ENCODE measurements at regions not wholly inside any gene's neighbourhood (a gene's known extent, or its start where the extent isn't known, plus 50 kb on each side); places are given as distances from the start of the nearest gene placed in this dataset.

GRCh38 chr13:72379581-72379980 is 347.8 kb downstream of the MZT1 start:
- Histone ChIP-seq H3K9me3 (ENCODE audit: control insufficient read depth in 2 of 2, insufficient read depth in 1 of 2, low read depth in 1 of 2, low read length in 1 of 2) (no peaks in the 10 kb centered on the region), H3K36me3 (ENCODE audit: control insufficient read depth in 2 of 2, insufficient read depth in 2 of 2, low read length in 1 of 2) (no peaks in the 10 kb centered on the region), H3K27me3 (ENCODE audit: control insufficient read depth in 1 of 2, insufficient read depth in 2 of 2, low read length in 2 of 2) (no peaks in the 10 kb centered on the region), H3K4me3 (ENCODE audit: low read depth in 1 of 2, low read length in 2 of 2) (no peak overlapping the region), H3K27ac (ENCODE audit: low read depth in 2 of 2, low read length in 1 of 2) (no peak overlapping the region), H3K4me1 (ENCODE audit: control insufficient read depth in 2 of 2, insufficient read depth in 2 of 2, low read length in 1 of 2) (no peaks in the 10 kb centered on the region)
- WGBS, 2 donors = 88 to 93% methylated on average over 4 of the region's 4 CpGs

DNA sequence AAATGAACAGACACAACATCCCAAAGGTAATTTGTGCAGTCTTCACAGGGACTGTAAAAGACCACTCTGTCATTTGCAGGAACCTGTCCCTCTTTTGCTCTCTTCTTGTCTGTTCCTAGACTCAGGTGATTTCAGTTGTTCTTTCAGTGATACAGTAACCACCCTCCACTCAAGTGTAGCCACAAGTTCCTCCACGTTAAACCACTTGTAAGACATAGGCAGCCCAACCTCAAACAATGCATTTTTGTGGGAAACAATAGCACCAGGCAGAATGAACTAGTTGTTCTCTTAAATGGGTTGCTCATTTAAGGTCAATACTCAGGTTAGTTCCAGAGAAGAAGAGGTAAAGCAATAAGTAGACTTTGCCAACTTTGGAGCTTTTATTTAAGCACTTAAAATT is 359.4 kb downstream of the MZT1 start:
- H3K27ac ChIP-seq (ENCODE audit: low read depth in 2 of 2, low read length in 1 of 2) = no peak overlapping the region
- WGBS, 2 donors = 31 to 36% methylated on average over 1 of the region's 1 CpG
- no peak overlapping the region for H3K4me3 ChIP-seq (ENCODE audit: low read depth in 1 of 2, low read length in 2 of 2)
- H3K9me3 ChIP-seq (ENCODE audit: control insufficient read depth in 2 of 2, insufficient read depth in 1 of 2, low read depth in 1 of 2, low read length in 1 of 2) = no peaks in the 10 kb centered on the region
- no peaks in the 10 kb centered on the region for H3K27me3 ChIP-seq (ENCODE audit: control insufficient read depth in 1 of 2, insufficient read depth in 2 of 2, low read length in 2 of 2)
- no peaks in the 10 kb centered on the region for H3K4me1 ChIP-seq (ENCODE audit: control insufficient read depth in 2 of 2, insufficient read depth in 2 of 2, low read length in 1 of 2)
- H3K36me3 ChIP-seq (ENCODE audit: control insufficient read depth in 2 of 2, insufficient read depth in 2 of 2, low read length in 1 of 2) = no peaks in the 10 kb centered on the region

- Histone ChIP-seq H3K9me3 (ENCODE audit: control insufficient read depth in 2 of 2, insufficient read depth in 1 of 2, low read depth in 1 of 2, low read length in 1 of 2) (no peaks in the 10 kb centered on the region), H3K4me1 (ENCODE audit: control insufficient read depth in 2 of 2, insufficient read depth in 2 of 2, low read length in 1 of 2) (no peaks in the 10 kb centered on the region), H3K27ac (ENCODE audit: low read depth in 2 of 2, low read length in 1 of 2) (no peak overlapping the region), H3K36me3 (ENCODE audit: control insufficient read depth in 2 of 2, insufficient read depth in 2 of 2, low read length in 1 of 2) (no peaks in the 10 kb centered on the region), H3K27me3 (ENCODE audit: control insufficient read depth in 1 of 2, insufficient read depth in 2 of 2, low read length in 2 of 2) (no peaks in the 10 kb centered on the region), H3K4me3 (ENCODE audit: low read depth in 1 of 2, low read length in 2 of 2) (no peak overlapping the region)
- 69 to 71% methylated on average over 5 of the region's 5 CpGs for WGBS, 2 donors
These were observed 380.7 kb downstream of the MZT1 start for GRCh38 chr13:72346716-72347115.

- no peaks in the 10 kb centered on the region for H3K4me1 ChIP-seq (ENCODE audit: control insufficient read depth in 2 of 2, insufficient read depth in 2 of 2, low read length in 1 of 2)
- 95 to 96% methylated on average over 5 of the region's 5 CpGs for WGBS, 2 donors
- H3K27me3 ChIP-seq (ENCODE audit: control insufficient read depth in 1 of 2, insufficient read depth in 2 of 2, low read length in 2 of 2) = no peaks in the 10 kb centered on the region
- H3K4me3 ChIP-seq (ENCODE audit: low read depth in 1 of 2, low read length in 2 of 2) = no peak overlapping the region
- H3K36me3 ChIP-seq (ENCODE audit: control insufficient read depth in 2 of 2, insufficient read depth in 2 of 2, low read length in 1 of 2) = no peaks in the 10 kb centered on the region
- no peak overlapping the region for H3K27ac ChIP-seq (ENCODE audit: low read depth in 2 of 2, low read length in 1 of 2)
- no peaks in the 10 kb centered on the region for H3K9me3 ChIP-seq (ENCODE audit: control insufficient read depth in 2 of 2, insufficient read depth in 1 of 2, low read depth in 1 of 2, low read length in 1 of 2)
These were observed 385.1 kb downstream of the MZT1 start for GRCh38 chr13:72342364-72342763.

GRCh38 chr13:72341904-72342303 is 385.5 kb downstream of the MZT1 start:
- no peaks in the 10 kb centered on the region for H3K27me3 ChIP-seq (ENCODE audit: control insufficient read depth in 1 of 2, insufficient read depth in 2 of 2, low read length in 2 of 2)
- WGBS, 2 donors = 93 to 96% methylated on average over 5 of the region's 5 CpGs
- no peak overlapping the region for H3K27ac ChIP-seq (ENCODE audit: low read depth in 2 of 2, low read length in 1 of 2)
- no peaks in the 10 kb centered on the region for H3K9me3 ChIP-seq (ENCODE audit: control insufficient read depth in 2 of 2, insufficient read depth in 1 of 2, low read depth in 1 of 2, low read length in 1 of 2)
- no peak overlapping the region for H3K4me3 ChIP-seq (ENCODE audit: low read depth in 1 of 2, low read length in 2 of 2)
- H3K36me3 ChIP-seq (ENCODE audit: control insufficient read depth in 2 of 2, insufficient read depth in 2 of 2, low read length in 1 of 2) = no peaks in the 10 kb centered on the region
- H3K4me1 ChIP-seq (ENCODE audit: control insufficient read depth in 2 of 2, insufficient read depth in 2 of 2, low read length in 1 of 2) = no peaks in the 10 kb centered on the region

- no peaks in the 10 kb centered on the region for H3K9me3 ChIP-seq (ENCODE audit: control insufficient read depth in 2 of 2, insufficient read depth in 1 of 2, low read depth in 1 of 2, low read length in 1 of 2)
- no peaks in the 10 kb centered on the region for H3K36me3 ChIP-seq (ENCODE audit: control insufficient read depth in 2 of 2, insufficient read depth in 2 of 2, low read length in 1 of 2)
- 83 to 87% methylated on average over 3 of the region's 3 CpGs for WGBS, 2 donors
- no peaks in the 10 kb centered on the region for H3K27me3 ChIP-seq (ENCODE audit: control insufficient read depth in 1 of 2, insufficient read depth in 2 of 2, low read length in 2 of 2)
- H3K4me3 ChIP-seq (ENCODE audit: low read depth in 1 of 2, low read length in 2 of 2) = no peak overlapping the region
- H3K27ac ChIP-seq (ENCODE audit: low read depth in 2 of 2, low read length in 1 of 2) = no peak overlapping the region
- no peaks in the 10 kb centered on the region for H3K4me1 ChIP-seq (ENCODE audit: control insufficient read depth in 2 of 2, insufficient read depth in 2 of 2, low read length in 1 of 2)
These were observed 409.9 kb downstream of the MZT1 start for GRCh38 chr13:72317346-72318109.

- H3K9me3 ChIP-seq (ENCODE audit: control insufficient read depth in 2 of 2, insufficient read depth in 1 of 2, low read depth in 1 of 2, low read length in 1 of 2) = no peaks in the 10 kb centered on the region
- H3K4me3 ChIP-seq (ENCODE audit: low read depth in 1 of 2, low read length in 2 of 2) = no peak overlapping the region
- H3K36me3 ChIP-seq (ENCODE audit: control insufficient read depth in 2 of 2, insufficient read depth in 2 of 2, low read length in 1 of 2) = no peaks in the 10 kb centered on the region
- 60 to 62% methylated on average over 5 of the region's 5 CpGs for WGBS, 2 donors
- H3K4me1 ChIP-seq (ENCODE audit: control insufficient read depth in 2 of 2, insufficient read depth in 2 of 2, low read length in 1 of 2) = no peaks in the 10 kb centered on the region
- no peak overlapping the region for H3K27ac ChIP-seq (ENCODE audit: low read depth in 2 of 2, low read length in 1 of 2)
- H3K27me3 ChIP-seq (ENCODE audit: control insufficient read depth in 1 of 2, insufficient read depth in 2 of 2, low read length in 2 of 2) = no peaks in the 10 kb centered on the region
These were observed 410.7 kb downstream of the MZT1 start for GRCh38 chr13:72316716-72317115.

DNA sequence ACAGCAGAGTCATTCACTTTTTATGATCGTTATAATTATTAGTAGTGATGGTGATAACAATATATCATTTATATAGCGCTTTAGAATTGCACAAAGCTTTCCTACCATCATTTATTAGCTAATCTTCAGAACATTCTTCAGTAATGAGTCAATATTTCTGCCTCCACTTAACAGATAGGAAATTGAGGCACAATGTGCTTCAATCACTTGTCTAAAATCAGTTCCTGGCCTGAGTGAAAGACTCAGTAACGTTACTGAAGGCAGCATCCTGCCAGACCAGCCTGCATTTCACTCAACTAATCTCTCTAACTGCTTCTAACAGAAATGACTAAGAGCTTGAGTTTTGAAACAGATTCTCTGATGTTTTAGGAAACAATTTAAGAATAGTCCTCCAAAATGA is 412.1 kb downstream of the MZT1 start:
- Histone ChIP-seq H3K36me3 (ENCODE audit: control insufficient read depth in 2 of 2, insufficient read depth in 2 of 2, low read length in 1 of 2) (no peaks in the 10 kb centered on the region), H3K4me1 (ENCODE audit: control insufficient read depth in 2 of 2, insufficient read depth in 2 of 2, low read length in 1 of 2) (no peaks in the 10 kb centered on the region), H3K27me3 (ENCODE audit: control insufficient read depth in 1 of 2, insufficient read depth in 2 of 2, low read length in 2 of 2) (no peaks in the 10 kb centered on the region), H3K9me3 (ENCODE audit: control insufficient read depth in 2 of 2, insufficient read depth in 1 of 2, low read depth in 1 of 2, low read length in 1 of 2) (no peaks in the 10 kb centered on the region), H3K27ac (ENCODE audit: low read depth in 2 of 2, low read length in 1 of 2) (no peak overlapping the region), H3K4me3 (ENCODE audit: low read depth in 1 of 2, low read length in 2 of 2) (no peak overlapping the region)
- 75% methylated on average over 3 of the region's 3 CpGs for WGBS, 2 donors

DNA sequence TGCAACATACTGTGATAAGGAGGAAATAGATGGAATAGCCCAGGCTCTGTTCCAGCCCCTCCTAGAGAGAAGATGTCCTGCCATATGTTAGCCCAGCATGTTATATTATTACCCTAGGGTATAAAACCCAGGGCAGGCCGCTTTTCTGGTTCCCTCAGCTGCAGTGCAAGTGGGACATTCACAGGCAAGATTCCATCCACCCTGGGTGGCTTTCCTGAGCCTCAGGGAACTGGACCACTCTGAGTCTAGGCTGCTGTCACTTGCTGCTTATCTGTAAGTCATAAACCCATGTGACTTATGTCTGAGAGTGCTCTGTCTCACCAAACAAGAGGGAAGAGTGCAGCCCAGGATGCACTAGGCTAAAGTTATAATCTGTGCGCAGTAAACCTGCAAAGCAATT is 413.2 kb downstream of the MZT1 start:
- no peaks in the 10 kb centered on the region for H3K4me1 ChIP-seq (ENCODE audit: control insufficient read depth in 2 of 2, insufficient read depth in 2 of 2, low read length in 1 of 2)
- no peaks in the 10 kb centered on the region for H3K9me3 ChIP-seq (ENCODE audit: control insufficient read depth in 2 of 2, insufficient read depth in 1 of 2, low read depth in 1 of 2, low read length in 1 of 2)
- no peak overlapping the region for H3K27ac ChIP-seq (ENCODE audit: low read depth in 2 of 2, low read length in 1 of 2)
- H3K36me3 ChIP-seq (ENCODE audit: control insufficient read depth in 2 of 2, insufficient read depth in 2 of 2, low read length in 1 of 2) = no peaks in the 10 kb centered on the region
- H3K27me3 ChIP-seq (ENCODE audit: control insufficient read depth in 1 of 2, insufficient read depth in 2 of 2, low read length in 2 of 2) = no peaks in the 10 kb centered on the region
- no peak overlapping the region for H3K4me3 ChIP-seq (ENCODE audit: low read depth in 1 of 2, low read length in 2 of 2)
- 88 to 90% methylated on average over 2 of the region's 2 CpGs for WGBS, 2 donors

- no peaks in the 10 kb centered on the region for H3K4me1 ChIP-seq (ENCODE audit: control insufficient read depth in 2 of 2, insufficient read depth in 2 of 2, low read length in 1 of 2)
- H3K4me3 ChIP-seq (ENCODE audit: low read depth in 1 of 2, low read length in 2 of 2) = no peak overlapping the region
- 90 to 92% methylated on average over 7 of the region's 7 CpGs for WGBS, 2 donors
- H3K36me3 ChIP-seq (ENCODE audit: control insufficient read depth in 2 of 2, insufficient read depth in 2 of 2, low read length in 1 of 2) = no peaks in the 10 kb centered on the region
- H3K27ac ChIP-seq (ENCODE audit: low read depth in 2 of 2, low read length in 1 of 2) = no peak overlapping the region
- H3K27me3 ChIP-seq (ENCODE audit: control insufficient read depth in 1 of 2, insufficient read depth in 2 of 2, low read length in 2 of 2) = no peaks in the 10 kb centered on the region
- H3K9me3 ChIP-seq (ENCODE audit: control insufficient read depth in 2 of 2, insufficient read depth in 1 of 2, low read depth in 1 of 2, low read length in 1 of 2) = no peaks in the 10 kb centered on the region
These were observed 413.9 kb downstream of the MZT1 start for GRCh38 chr13:72313546-72313945.
